Effector memory CD4-positive, alpha-beta T cell (primary cell): ENCODE measurements at regions not wholly inside any gene's neighbourhood (a gene's known extent, or its start where the extent isn't known, plus 50 kb on each side); places are given as distances from the start of the nearest gene placed in this dataset.

Experiments
- DNase-seq, 3 donors: peaks; one replicate each; pipeline ENCODE4 v3.0.0-alpha.2; 2020
- H3K27ac ChIP-seq: 2 replicates; pipeline ENCODE4 v1.7.0; 2013; ENCODE audit warnings: mild to moderate bottlenecking, low read length, moderate library complexity; ENCODE audit not compliant: insufficient read depth, poor library complexity, severe bottlenecking
- H3K27me3 ChIP-seq: replicated peaks from 2 replicates; pipeline ENCODE4 v1.7.0; 2013; ENCODE audit warnings: mild to moderate bottlenecking, low read length; ENCODE audit not compliant: insufficient read depth, control insufficient read depth, poor library complexity, severe bottlenecking
- H3K36me3 ChIP-seq: 2 replicates; pipeline ENCODE4 v1.7.0; 2013; ENCODE audit warnings: mild to moderate bottlenecking, low read length, moderate library complexity; ENCODE audit not compliant: control insufficient read depth, insufficient read depth
- H3K4me1 ChIP-seq: 2 replicates; pipeline ENCODE4 v1.7.0; 2013; ENCODE audit warnings: low read length, mild to moderate bottlenecking; ENCODE audit not compliant: control insufficient read depth, insufficient read depth, poor library complexity, severe bottlenecking
- H3K4me3 ChIP-seq: 2 replicates; pipeline ENCODE4 v1.7.0; 2013; ENCODE audit warnings: low read length, low read depth, mild to moderate bottlenecking; ENCODE audit not compliant: insufficient read depth, poor library complexity, severe bottlenecking
- H3K9me3 ChIP-seq: 2 replicates; pipeline ENCODE4 v1.7.0; 2013; ENCODE audit warnings: mild to moderate bottlenecking, low read length, moderate library complexity; ENCODE audit not compliant: control insufficient read depth

GRCh38 chr2:165009466-165009865 is 54.1 kb upstream of the SLC38A11 start:
- Histone ChIP-seq H3K27ac (no peak overlapping the region), H3K4me1 (no peaks in the 10 kb centered on the region), H3K9me3 (no peaks in the 10 kb centered on the region), H3K4me3 (no peak overlapping the region), H3K36me3 (no peaks in the 10 kb centered on the region), H3K27me3 (no peaks in the 10 kb centered on the region)
- DNase-seq: no peak

GRCh38 chr2:165008730-165009315 is 53.5 kb upstream of the SLC38A11 start:
- Histone ChIP-seq H3K4me3 (no peak overlapping the region), H3K4me1 (no peaks in the 10 kb centered on the region), H3K9me3 (no peaks in the 10 kb centered on the region), H3K36me3 (no peaks in the 10 kb centered on the region), H3K27me3 (no peaks in the 10 kb centered on the region), H3K27ac (no peak overlapping the region)
- no peak for DNase-seq

DNA sequence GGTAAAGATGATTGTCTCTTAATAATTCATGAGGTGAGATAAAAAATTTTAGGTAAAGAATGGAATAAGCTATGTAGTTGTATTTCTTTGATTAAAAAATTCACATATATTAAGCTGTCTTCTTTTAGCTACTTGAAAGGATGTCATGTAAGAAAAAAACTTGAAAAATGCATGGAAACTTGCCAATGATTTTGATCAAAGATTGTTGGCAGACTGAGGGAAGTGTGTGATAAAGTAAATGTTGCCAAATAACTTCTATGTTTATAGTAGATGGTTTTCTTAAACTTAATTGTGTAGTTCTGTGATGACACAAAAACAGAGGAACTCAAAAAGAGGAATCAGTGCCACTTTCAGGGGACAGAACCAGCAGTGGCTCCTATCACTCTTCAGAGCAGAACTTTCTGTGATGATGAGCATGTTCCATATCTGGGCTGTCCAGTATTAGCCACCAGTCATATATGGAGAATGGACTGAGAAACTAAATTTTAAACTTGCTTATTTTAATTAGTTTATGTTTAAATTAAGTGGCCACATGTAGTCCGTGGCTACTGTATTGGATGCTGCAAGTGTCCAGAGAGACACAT is 51.9 kb upstream of the SLC38A11 start:
- Histone ChIP-seq H3K9me3 (no peaks in the 10 kb centered on the region), H3K36me3 (no peaks in the 10 kb centered on the region), H3K27ac (no peak overlapping the region), H3K27me3 (no peaks in the 10 kb centered on the region), H3K4me1 (no peaks in the 10 kb centered on the region), H3K4me3 (no peak overlapping the region)
- no peak for DNase-seq
